UCSD-AML1 (cell line): ENCODE measurements at regions not wholly inside any gene's neighbourhood (a gene's known extent, or its start where the extent isn't known, plus 50 kb on each side); places are given as distances from the start of the nearest gene placed in this dataset.
A peak's percentile ranks its signal among the peaks of the same experiment; 100 is the strongest.
"Not testable (repeated sequence)": the region's sequence is repeated elsewhere in the genome, so short reads cannot be mapped to it uniquely, and the experiment has no call there.

Experiments
- DNase-seq: peaks from one replicate; lab custom pipeline; 2025; ENCODE audit not compliant: unreplicated experiment; lab: John Stamatoyannopoulos, UW

DNA sequence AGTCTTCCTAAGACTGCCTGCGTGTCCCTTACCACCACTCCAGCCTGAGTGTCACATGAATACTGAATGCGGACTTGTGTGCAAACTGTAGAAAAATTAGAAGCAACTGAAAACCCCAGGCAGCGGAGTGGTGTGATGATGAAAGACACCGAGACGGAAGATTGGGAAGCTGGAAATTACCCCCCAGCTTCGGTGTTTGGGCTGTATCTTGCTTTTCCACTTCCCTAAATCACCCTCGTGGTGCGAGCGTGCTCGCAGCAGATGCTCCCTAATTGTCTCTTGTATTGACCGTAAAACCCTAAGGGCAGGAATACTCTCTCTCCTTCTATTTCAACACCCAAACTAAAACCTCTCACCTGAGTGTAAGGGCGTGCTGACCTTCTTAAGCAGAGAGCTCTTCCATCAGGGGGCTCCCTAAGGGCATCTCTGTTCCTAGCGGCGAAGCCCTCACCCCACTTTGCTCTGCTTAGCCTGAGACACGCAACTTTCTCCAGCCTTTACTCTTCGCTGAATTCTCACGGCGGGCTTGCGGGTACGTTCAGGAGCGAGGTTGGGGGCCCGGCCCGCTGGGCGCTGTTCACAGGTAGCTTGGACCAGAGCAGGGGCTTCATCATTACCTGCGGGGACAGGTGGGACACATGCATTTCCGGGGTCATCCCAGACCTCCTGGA is 62.4 kb downstream of the CRYBB2 start:
- no peak for DNase-seq

DNA sequence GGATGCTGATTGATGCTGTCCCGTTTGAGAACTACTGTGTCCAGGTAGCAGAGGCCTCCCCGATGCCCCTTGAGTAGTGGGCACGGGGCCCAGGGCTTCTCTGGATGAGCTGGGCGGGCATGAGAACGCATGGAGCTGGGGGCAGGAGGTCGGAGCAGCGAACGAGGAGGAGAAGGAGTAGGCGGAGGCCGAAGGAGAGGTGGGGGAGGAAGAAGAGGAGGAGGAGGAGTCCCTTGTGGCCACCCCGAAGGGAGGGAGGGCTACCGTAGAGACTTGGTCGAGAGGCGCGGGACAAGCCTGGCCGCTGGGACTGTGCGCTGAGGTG is 62.9 kb downstream of the CRYBB2 start:
- DNase-seq: no peak

GRCh38 chr22:25282671-25283561 is 63.5 kb downstream of the CRYBB2 start:
- no peak for DNase-seq

DNA sequence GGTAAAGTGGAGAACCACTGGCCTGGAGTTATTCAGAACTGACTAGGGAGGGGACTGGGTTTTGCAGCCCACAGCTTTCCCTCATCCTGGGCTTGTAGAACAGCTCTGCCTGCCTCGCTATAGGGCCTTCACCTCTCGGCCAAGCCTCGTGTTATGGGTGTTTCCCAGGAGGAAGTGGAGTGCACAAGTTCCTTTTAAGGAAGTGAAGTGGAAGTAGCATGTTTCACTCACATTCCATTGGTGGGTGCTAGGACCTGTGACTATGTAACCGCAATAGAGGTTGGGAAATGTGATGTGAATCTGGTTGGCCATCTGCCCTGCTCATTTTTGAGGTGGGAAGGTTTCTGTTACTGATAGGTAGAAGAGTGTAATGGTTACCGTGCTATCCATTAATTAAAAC is 69.0 kb downstream of the CRYBB2 start:
- not testable (repeated sequence) for DNase-seq

DNA sequence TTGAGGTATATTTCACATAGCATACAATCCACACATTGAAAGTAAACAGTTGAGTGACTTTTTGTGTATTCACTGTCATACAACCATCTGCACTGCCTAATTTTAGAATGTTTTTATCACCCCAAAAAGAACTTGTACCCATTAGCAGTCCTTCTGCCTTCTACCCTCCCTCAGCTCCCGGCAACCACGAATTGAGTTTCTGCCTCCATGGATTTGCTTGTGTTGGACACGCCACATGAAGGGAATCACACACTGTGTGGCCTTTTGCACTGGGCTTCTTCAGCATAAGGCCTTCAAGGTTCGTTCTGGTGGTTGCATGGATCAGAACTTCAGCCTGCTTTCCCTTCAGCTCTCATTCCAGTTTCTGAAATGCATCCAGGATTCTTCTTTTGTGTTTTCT is 82.5 kb downstream of the CRYBB2 start:
- not testable (repeated sequence) for DNase-seq

DNA sequence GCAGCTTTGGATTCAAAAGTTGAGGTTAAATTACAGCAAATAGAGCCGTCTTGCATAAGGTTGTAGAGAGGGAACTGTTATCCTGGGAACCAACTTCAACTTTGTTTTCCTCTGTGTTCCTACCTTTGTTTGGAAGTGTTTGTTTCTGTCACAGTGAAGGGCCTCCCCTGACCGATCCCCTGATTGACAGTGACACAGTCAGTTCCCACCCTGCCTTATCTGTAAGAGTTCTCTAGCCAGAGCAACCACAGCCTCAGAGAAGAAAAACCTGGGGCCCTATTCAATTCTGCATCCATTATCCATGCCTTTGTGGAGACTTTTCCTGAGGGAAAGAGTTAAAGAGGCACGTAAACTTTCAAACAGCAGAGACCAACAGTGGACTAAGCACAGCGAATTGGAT is 90.1 kb downstream of the CRYBB2 start:
- not testable (repeated sequence) for DNase-seq

- DNase-seq: not testable (repeated sequence)
These were observed 92.5 kb downstream of the CRYBB2 start for GRCh38 chr22:25311924-25312323.

DNA sequence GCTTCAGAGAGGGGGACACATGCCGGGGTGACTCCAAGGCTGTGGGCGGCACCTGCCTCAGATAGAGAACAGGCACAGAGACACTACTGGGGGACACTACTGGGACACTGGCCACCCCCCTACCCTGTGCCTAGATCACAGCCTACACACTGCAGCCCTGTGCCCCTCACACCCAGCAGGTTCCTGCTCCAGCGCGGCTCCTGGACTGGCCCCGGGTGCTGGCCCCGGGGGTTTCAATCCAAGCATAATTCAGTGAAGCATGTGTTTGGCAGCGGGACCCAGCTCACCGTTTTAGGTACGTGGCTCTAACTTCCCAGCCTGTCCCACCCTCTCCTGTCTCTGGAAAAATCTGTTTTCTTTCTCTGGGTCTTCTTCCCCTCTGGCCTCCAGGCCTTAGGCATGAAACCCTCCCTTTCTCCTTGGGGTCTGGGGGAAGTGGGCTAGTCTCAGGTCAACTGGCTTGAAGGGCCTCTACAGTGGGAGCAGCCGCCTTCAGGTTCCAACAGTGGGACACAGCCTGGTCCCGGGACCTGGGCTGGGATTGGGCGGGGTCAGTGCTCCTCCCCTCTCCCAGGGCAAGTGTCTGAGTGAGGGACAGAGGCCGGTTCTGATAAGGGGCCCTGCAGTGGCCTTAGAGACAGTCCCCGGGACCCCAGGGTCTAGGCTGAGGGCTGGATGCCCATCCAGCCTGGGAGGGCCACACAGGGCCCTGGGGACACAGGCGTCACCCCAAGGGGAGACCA is 98.8 kb downstream of the CRYBB2 start:
- DNase-seq: no peak

DNA sequence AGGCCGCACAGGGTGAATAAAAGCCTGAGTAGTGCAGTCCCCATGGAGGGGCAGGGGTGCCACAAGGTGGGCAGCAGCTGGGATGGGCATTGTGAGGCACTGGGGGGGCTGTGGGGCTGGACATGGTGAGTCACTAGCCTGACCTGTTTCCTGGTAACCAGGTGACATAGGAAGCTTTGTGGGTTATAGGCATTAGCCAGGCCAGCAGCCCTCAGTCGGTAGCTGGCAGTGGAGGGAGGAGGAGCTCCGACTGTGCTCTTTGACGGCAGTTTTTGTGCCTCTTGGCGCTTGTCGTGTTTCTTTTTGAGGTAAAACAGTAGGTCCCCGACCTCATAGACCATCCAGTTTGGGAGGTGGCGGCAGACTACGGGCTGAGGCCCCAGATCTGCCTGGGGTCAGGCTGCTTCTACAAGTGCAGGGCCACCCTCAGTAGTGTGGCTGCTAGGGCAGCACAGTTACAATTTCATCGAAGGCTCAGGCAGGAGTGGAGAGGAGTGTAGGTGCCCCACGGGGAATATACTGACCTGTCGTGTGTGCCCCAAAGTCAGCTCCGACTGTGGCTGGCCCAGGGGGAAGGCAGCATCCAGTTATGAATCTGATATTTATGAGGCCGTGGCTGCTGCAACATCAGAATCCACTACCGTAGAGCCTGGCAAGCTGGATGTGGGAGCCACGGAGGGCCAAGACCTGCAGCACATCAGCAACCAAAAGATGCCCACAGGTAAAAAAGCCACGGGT is 107.7 kb downstream of the CRYBB2 start:
- no peak for DNase-seq

DNA sequence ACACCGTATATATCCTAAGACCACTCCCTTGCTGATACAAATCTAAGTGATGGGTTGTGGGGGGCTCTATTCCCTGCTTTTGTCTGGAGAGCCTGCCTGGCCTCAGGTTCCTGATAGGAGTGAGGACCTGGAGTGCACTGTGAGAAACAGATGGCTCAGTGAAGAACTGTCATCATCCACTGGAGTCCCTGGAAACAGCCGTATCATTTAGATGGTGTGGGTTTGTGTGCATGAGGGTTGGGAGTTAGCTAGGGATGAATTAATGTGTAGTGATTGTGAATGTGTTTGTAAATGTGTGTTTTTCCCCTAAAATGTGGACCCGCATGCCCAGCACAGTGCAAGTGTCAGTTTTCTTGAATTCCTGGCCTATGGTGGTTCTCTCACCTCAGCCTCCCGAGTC is 111.6 kb downstream of the CRYBB2 start:
- no peak for DNase-seq

DNA sequence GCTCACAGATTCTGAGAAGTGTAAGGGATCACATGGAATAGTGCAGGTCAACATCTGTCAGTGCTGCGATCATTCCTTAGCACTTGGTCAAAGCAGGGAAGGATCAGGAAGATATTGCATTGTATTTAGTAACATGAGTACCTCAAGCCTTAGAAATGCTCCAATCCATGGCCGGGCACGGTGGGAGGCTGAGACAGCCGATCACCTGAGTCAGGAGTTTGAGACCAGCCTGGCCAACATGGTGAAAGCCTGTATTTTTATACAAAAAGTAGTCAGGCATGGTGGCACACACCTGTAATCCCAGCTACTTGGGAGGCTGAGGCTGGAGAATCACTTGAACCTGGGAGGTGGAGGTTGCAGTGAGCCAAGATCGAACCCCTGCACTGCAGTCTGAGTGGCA is 112.5 kb downstream of the CRYBB2 start:
- not testable (repeated sequence) for DNase-seq

GRCh38 chr22:25332386-25332785 is 112.9 kb downstream of the CRYBB2 start:
- DNase-seq: no peak

DNA sequence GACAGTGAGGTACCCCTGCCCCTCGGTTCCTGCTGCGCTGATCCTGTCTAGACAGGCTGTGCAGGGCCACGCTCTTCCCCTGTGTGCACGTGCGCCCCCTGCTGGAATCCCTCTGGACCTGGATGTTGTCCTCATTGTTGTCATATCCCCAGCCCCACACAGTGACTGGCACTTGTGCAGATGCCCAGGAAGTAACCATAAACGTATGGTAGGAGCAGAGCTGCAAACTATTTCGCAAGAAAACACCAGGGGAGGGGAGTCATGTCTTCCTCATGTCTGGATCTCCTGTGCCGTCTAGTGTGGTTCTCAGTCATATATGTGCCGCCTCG is 114.7 kb downstream of the CRYBB2 start:
- DNase-seq: peak; percentile 76

DNA sequence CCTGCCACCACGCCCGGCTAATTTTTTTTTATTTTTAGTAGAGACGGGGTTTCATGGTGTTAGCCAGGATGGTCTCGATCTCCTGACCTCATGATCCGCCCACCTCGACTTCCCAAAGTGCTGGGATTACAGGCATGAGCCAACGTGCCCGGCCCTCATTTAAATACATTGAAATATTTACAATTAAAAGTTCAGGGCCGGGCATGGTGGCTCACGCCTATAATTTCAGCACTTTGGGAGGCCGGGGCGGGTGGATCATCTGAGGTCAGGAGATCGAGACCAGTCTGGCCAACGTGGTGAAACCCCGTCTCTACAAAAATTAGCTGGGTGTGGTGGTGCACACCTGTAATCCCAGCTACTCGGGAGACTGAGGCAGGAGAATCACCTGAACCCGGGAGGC is 115.2 kb downstream of the CRYBB2 start:
- DNase-seq: not testable (repeated sequence)

- not testable (repeated sequence) for DNase-seq
These were observed 115.8 kb downstream of the CRYBB2 start for GRCh38 chr22:25335276-25335675.

GRCh38 chr22:25340536-25340935 is 121.1 kb downstream of the CRYBB2 start:
- not testable (repeated sequence) for DNase-seq

GRCh38 chr22:25344366-25344765 is 124.9 kb downstream of the CRYBB2 start:
- DNase-seq: not testable (repeated sequence)

DNA sequence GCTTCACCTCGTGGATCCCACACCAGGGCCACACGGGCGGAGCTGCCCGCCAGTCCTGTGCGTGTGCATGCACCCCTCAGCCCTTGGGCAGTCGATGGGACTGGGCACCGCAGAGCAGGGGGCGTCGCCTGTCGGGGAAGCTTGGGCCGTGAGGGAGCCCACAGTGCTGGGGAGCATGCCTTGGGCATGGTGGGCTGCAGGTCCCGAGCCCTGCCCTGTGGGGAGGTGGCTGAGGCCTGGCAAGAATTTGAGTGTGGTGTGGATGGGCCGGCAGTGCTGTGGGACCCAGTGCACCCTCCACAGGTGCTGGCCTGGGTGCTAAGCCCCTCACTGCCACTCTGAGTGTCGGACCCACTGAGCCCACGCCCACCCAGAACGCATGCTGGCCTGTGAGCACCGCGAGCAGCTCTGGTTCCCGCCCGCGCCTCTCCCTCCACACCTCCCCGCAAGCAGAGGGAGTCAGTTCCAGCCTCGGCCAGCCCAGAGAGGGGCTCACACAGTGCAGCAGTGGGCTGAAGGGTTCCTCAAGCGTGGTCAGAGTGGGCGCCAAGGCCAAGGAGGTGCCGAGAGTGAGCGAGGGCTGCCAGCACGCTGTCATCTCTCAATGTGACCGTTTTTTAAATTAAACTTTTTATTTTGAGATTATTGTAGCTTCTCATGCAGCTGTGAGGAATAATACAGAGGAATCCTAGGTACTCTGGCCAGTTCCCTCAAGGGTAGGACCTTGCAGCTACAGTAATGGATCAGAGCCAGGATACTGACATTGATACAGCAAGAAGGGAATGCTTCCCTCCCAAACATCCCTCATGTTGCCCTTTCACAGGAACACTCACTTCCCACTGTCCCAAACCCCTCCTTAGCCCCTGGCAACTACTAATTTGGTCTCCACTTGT is 127.7 kb downstream of the CRYBB2 start:
- DNase-seq: no peak

GRCh38 chr22:25347752-25348102 is 128.3 kb downstream of the CRYBB2 start:
- no peak for DNase-seq

DNA sequence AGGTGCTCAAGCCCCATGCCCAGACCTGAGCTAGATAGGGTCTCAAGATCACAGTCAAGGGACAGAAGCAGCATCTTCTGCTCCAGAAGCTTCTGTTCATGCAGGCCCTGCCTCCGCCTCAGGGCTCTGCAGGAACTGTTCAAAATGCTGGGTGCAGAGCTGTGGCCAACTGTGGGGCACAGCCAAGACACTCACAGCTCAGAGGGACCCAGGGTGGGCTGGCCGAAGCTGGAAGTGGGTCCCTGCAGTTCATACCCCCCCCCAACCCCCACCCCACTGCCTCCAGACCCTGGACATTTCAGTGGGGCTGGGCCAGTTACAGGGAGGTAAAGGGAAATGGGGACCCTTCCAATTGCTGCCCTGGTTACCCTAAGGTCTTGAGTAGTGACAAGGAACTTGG is 129.0 kb downstream of the CRYBB2 start:
- no peak for DNase-seq
